ENCODE measurements at regions not wholly inside any gene's neighbourhood (a gene's known extent, or its start where the extent isn't known, plus 50 kb on each side); places are given as distances from the start of the nearest gene placed in this dataset.

- H3K27ac Mint-ChIP-seq = no peak overlapping the region
- no peak for ATAC-seq
- Histone ChIP-seq H3K9me2 (ENCODE audit: insufficient read depth) (no peaks in the 10 kb centered on the region), H3F3A (replicated peaks; ENCODE audit: low read depth) (no peaks in the 10 kb centered on the region), H3K4me3 (no peak overlapping the region), H3K4me2 (no peak overlapping the region), H2AFZ (peak overlapping the region; percentile 87), H3K27ac (ENCODE audit: low read depth) (no peak overlapping the region), H3K79me2 (replicated peaks; ENCODE audit: insufficient read depth) (no peaks in the 10 kb centered on the region), H3K27me3 (ENCODE audit: insufficient read depth) (no peaks in the 10 kb centered on the region), H3K36me3 (ENCODE audit: insufficient read depth) (no peaks in the 10 kb centered on the region), H4K20me1 (replicated peaks; ENCODE audit: insufficient read depth) (no peaks in the 10 kb centered on the region), H3K4me1 (ENCODE audit: insufficient read depth) (peaks cover 7% of the 10 kb centered on the region)
- H3K4me1 Mint-ChIP-seq = peaks cover 16% of the 10 kb centered on the region; the same call in 2 of the 3 replicates
- DNase-seq (ENCODE audit: low spot score) = no peak
- no peaks in the 10 kb centered on the region for H3K36me3 Mint-ChIP-seq (ENCODE audit: low read depth)
- H3K27me3 Mint-ChIP-seq (ENCODE audit: insufficient read depth, low read depth, poor library complexity) = peaks cover 7% of the 10 kb centered on the region
- H3K9me3 Mint-ChIP-seq = 0 out of 3 replicates have a peak, but pooled peaks cover under 1% of the 10 kb centered on the region
- TF ChIP-seq, protein P1, sequence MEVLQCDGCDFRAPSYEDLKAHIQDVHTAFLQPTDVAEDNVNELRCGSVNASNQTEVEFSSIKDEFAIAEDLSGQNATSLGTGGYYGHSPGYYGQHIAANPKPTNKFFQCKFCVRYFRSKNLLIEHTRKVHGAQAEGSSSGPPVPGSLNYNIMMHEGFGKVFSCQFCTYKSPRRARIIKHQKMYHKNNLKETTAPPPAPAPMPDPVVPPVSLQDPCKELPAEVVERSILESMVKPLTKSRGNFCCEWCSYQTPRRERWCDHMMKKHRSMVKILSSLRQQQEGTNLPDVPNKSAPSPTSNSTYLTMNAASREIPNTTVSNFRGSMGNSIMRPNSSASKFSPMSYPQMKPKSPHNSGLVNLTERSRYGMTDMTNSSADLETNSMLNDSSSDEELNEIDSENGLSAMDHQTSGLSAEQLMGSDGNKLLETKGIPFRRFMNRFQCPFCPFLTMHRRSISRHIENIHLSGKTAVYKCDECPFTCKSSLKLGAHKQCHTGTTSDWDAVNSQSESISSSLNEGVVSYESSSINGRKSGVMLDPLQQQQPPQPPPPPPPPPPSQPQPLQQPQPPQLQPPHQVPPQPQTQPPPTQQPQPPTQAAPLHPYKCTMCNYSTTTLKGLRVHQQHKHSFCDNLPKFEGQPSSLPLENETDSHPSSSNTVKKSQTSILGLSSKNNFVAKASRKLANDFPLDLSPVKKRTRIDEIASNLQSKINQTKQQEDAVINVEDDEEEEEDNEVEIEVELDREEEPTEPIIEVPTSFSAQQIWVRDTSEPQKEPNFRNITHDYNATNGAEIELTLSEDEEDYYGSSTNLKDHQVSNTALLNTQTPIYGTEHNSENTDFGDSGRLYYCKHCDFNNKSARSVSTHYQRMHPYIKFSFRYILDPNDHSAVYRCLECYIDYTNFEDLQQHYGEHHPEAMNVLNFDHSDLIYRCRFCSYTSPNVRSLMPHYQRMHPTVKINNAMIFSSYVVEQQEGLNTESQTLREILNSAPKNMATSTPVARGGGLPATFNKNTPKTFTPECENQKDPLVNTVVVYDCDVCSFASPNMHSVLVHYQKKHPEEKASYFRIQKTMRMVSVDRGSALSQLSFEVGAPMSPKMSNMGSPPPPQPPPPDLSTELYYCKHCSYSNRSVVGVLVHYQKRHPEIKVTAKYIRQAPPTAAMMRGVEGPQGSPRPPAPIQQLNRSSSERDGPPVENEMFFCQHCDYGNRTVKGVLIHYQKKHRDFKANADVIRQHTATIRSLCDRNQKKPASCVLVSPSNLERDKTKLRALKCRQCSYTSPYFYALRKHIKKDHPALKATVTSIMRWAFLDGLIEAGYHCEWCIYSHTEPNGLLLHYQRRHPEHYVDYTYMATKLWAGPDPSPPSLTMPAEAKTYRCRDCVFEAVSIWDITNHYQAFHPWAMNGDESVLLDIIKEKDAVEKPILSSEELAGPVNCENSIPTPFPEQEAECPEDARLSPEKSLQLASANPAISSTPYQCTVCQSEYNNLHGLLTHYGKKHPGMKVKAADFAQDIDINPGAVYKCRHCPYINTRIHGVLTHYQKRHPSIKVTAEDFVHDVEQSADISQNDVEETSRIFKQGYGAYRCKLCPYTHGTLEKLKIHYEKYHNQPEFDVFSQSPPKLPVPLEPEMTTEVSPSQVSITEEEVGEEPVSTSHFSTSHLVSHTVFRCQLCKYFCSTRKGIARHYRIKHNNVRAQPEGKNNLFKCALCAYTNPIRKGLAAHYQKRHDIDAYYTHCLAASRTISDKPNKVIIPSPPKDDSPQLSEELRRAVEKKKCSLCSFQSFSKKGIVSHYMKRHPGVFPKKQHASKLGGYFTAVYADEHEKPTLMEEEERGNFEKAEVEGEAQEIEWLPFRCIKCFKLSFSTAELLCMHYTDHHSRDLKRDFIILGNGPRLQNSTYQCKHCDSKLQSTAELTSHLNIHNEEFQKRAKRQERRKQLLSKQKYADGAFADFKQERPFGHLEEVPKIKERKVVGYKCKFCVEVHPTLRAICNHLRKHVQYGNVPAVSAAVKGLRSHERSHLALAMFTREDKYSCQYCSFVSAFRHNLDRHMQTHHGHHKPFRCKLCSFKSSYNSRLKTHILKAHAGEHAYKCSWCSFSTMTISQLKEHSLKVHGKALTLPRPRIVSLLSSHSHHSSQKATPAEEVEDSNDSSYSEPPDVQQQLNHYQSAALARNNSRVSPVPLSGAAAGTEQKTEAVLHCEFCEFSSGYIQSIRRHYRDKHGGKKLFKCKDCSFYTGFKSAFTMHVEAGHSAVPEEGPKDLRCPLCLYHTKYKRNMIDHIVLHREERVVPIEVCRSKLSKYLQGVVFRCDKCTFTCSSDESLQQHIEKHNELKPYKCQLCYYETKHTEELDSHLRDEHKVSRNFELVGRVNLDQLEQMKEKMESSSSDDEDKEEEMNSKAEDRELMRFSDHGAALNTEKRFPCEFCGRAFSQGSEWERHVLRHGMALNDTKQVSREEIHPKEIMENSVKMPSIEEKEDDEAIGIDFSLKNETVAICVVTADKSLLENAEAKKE (CRISPR knock-in tag; IDR thresholded peaks at IDR 0.05) = no peak
- no peak for TF ChIP-seq STAT1 (IDR thresholded peaks at IDR 0.05; ENCODE audit: unreplicated experiment)
- no peak for TF ChIP-seq JUNB (IDR thresholded peaks at IDR 0.05; ENCODE audit: unreplicated experiment)
- TF ChIP-seq NANOG (IDR thresholded peaks at IDR 0.05; ENCODE audit: borderline replicate concordance) = no peak
- no peak for TF ChIP-seq EZH2phosphoT487 (IDR thresholded peaks at IDR 0.05; ENCODE audit: unreplicated experiment)
- TF ChIP-seq, protein P2, sequence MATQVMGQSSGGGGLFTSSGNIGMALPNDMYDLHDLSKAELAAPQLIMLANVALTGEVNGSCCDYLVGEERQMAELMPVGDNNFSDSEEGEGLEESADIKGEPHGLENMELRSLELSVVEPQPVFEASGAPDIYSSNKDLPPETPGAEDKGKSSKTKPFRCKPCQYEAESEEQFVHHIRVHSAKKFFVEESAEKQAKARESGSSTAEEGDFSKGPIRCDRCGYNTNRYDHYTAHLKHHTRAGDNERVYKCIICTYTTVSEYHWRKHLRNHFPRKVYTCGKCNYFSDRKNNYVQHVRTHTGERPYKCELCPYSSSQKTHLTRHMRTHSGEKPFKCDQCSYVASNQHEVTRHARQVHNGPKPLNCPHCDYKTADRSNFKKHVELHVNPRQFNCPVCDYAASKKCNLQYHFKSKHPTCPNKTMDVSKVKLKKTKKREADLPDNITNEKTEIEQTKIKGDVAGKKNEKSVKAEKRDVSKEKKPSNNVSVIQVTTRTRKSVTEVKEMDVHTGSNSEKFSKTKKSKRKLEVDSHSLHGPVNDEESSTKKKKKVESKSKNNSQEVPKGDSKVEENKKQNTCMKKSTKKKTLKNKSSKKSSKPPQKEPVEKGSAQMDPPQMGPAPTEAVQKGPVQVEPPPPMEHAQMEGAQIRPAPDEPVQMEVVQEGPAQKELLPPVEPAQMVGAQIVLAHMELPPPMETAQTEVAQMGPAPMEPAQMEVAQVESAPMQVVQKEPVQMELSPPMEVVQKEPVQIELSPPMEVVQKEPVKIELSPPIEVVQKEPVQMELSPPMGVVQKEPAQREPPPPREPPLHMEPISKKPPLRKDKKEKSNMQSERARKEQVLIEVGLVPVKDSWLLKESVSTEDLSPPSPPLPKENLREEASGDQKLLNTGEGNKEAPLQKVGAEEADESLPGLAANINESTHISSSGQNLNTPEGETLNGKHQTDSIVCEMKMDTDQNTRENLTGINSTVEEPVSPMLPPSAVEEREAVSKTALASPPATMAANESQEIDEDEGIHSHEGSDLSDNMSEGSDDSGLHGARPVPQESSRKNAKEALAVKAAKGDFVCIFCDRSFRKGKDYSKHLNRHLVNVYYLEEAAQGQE (IDR thresholded peaks at IDR 0.05; ENCODE audit: unreplicated experiment) = no peak
- no peak for TF ChIP-seq ETS1 (IDR thresholded peaks at IDR 0.05)
- TF ChIP-seq, protein P3, sequence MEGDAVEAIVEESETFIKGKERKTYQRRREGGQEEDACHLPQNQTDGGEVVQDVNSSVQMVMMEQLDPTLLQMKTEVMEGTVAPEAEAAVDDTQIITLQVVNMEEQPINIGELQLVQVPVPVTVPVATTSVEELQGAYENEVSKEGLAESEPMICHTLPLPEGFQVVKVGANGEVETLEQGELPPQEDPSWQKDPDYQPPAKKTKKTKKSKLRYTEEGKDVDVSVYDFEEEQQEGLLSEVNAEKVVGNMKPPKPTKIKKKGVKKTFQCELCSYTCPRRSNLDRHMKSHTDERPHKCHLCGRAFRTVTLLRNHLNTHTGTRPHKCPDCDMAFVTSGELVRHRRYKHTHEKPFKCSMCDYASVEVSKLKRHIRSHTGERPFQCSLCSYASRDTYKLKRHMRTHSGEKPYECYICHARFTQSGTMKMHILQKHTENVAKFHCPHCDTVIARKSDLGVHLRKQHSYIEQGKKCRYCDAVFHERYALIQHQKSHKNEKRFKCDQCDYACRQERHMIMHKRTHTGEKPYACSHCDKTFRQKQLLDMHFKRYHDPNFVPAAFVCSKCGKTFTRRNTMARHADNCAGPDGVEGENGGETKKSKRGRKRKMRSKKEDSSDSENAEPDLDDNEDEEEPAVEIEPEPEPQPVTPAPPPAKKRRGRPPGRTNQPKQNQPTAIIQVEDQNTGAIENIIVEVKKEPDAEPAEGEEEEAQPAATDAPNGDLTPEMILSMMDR (conservative IDR thresholded peaks at IDR 0.05; ENCODE audit: low read depth in 2 of 2) = no peak
- no peak for TF ChIP-seq ZNF114 (CRISPR knock-in tag; IDR thresholded peaks at IDR 0.05)
- TF ChIP-seq EZH2 (IDR thresholded peaks at IDR 0.05; ENCODE audit: low read depth, unreplicated experiment) = no peak
- H3K4me3 Mint-ChIP-seq = no peak overlapping the region
These were observed 59.0 kb upstream of the GSAP start for GRCh38 chr7:77475181-77475580.
